K562 (cell line): ENCODE measurements at regions not wholly inside any gene's neighbourhood (a gene's known extent, or its start where the extent isn't known, plus 50 kb on each side); places are given as distances from the start of the nearest gene placed in this dataset.

Source experiments
- ATAC-seq: fragments of 200-7000 bp; cut with Tn5 transposase; 3 replicates; pipeline ENCODE4 v1.9.1; 2020; ENCODE audit warnings: moderate library complexity
- BruUV-seq: library from RNA; stranded (reverse); fragments of 400-500 nt; replicated peaks from 2 replicates; lab custom pipeline; 2021; lab: Mats Ljungman, UMichigan
- CTCF ChIA-PET: fragments of 300-600 bp; formaldehyde crosslinking; extraction: SDS; loops from one replicate; lab custom pipeline; 2021; ENCODE audit warnings: low intra/inter-chr PET ratio; lab: Yijun Ruan, JAX
- POLR2A ChIA-PET: fragments of 300-600, 350-650 bp; sonication (Branson Sonifier 250); formaldehyde crosslinking; extraction: SDS; loops from one replicate; lab custom pipeline; 2021; ENCODE audit warnings: antibody characterized with exemption, inconsistent platforms; lab: Yijun Ruan, JAX
- DNase-seq, 4 experiments: peaks; one replicate each; pipeline versions ENCODE4 v3.0.0 to v3.0.0-alpha.2; 2011 to 2018; ENCODE audit warnings: low spot score in 3 of 4, mixed read lengths in 3 of 4; ENCODE audit errors: extremely low read depth in 1 of 4
- FAIRE-seq: peaks from 2 replicates; lab custom pipeline; 2011; peaks lifted over from hg19 to GRCh38; lab: Jason Lieb, UNC
- H2AFZ ChIP-seq: 2 replicates; pipeline ENCODE4 v1.6.0; 2011; ENCODE audit warnings: low read depth, low read length, control low read depth, inconsistent platforms
- H3K27ac ChIP-seq: fragments of 200-600 bp; 3 replicates; pipeline ENCODE4 v1.8.0; 2011; ENCODE audit warnings: low read depth, mild to moderate bottlenecking, control low read depth, inconsistent platforms, low read length, moderate library complexity, mixed read lengths; ENCODE audit errors: extremely low read depth
- H3K27me3 ChIP-seq, 2 experiments: fragments of 300-600 bp in 1 of 2; 2 replicates in 1 of 2; 3 replicates in 1 of 2; pipeline versions ENCODE4 v1.6.0 to v1.8.0; 2011; ENCODE audit warnings: inconsistent platforms in 2 of 2, low read length in 2 of 2, mild to moderate bottlenecking in 1 of 2, mixed read lengths in 1 of 2, moderate library complexity in 1 of 2; ENCODE audit not compliant: control insufficient read depth in 2 of 2, insufficient read depth in 2 of 2
- H3K36me3 ChIP-seq: fragments of 300-600 bp; 3 replicates; pipeline ENCODE4 v1.8.0; 2011; ENCODE audit warnings: mild to moderate bottlenecking, low read length, inconsistent platforms; ENCODE audit not compliant: control insufficient read depth, insufficient read depth
- H3K4me1 ChIP-seq, 2 experiments: fragments of 200-600 bp in 1 of 2; replicated peaks in 1 of 2; 2 replicates in 1 of 2; 3 replicates in 1 of 2; pipeline versions ENCODE4 v1.5.1 to v1.8.0; 2011; ENCODE audit warnings: inconsistent platforms in 2 of 2, low read length in 2 of 2, mild to moderate bottlenecking in 1 of 2, mixed read lengths in 1 of 2, moderate library complexity in 1 of 2; ENCODE audit not compliant: control insufficient read depth in 2 of 2, insufficient read depth in 2 of 2
- H3K4me2 ChIP-seq: 2 replicates; pipeline ENCODE4 v1.6.1; 2011; ENCODE audit warnings: low read length, control low read depth, inconsistent platforms, mixed read lengths; ENCODE audit not compliant: insufficient read depth
- H3K4me3 ChIP-seq: fragments of 200-600 bp; sonication (generic), shearing (Covaris generic); 2 replicates; pipeline ENCODE4 v1.5.1; 2016; ENCODE audit warnings: control low read depth, inconsistent platforms
- H3K79me2 ChIP-seq: fragments of 200-600 bp; 3 replicates; pipeline ENCODE4 v1.8.0; 2011; ENCODE audit warnings: low read length, inconsistent platforms; ENCODE audit not compliant: control insufficient read depth, insufficient read depth
- H3K9ac ChIP-seq, 2 experiments: 2 replicates each; pipeline versions ENCODE4 v1.6.0 to v1.6.1; 2011; ENCODE audit warnings: low read depth in 2 of 2, low read length in 2 of 2, control low read depth in 1 of 2, inconsistent platforms in 1 of 2, mild to moderate bottlenecking in 1 of 2, mixed read lengths in 1 of 2; ENCODE audit not compliant: insufficient read depth in 1 of 2
- H3K9me1 ChIP-seq: one replicate; pipeline ENCODE4 v1.6.0; 2011; ENCODE audit warnings: inconsistent platforms, mild to moderate bottlenecking, low read length, moderate library complexity; ENCODE audit not compliant: control insufficient read depth, insufficient read depth
- H3K9me3 ChIP-seq: replicated peaks from 2 replicates; pipeline ENCODE4 v1.5.1; 2011; ENCODE audit warnings: low read depth, low read length, inconsistent platforms; ENCODE audit not compliant: control insufficient read depth, insufficient read depth
- H4K20me1 ChIP-seq: replicated peaks from 2 replicates; pipeline ENCODE4 v1.6.1; 2011; ENCODE audit warnings: low read length, inconsistent platforms, mixed read lengths; ENCODE audit not compliant: control insufficient read depth, insufficient read depth
- DPF2 ChIP-seq: fragments of 450-650 bp; IDR thresholded peaks from 2 replicates; pipeline ENCODE4 v1.6.1; 2016
- WGBS: fragments of 100-300 bp; shearing (Covaris generic); methylation state at CpG from one replicate; pipeline ENCODE4 v1.1.6; 2016; ENCODE audit warnings: low coverage, mixed read lengths; ENCODE audit not compliant: insufficient coverage; ENCODE audit errors: missing lambda C conversion rate; 5-methylcytosine and 5-hydroxymethylcytosine counted together
- in situ Hi-C: fragments of 300-500 bp; cut with MboI; formaldehyde crosslinking; loops from 4 replicates; pipeline ENCODE4 v1.15.0; 2018; ENCODE audit warnings: inconsistent platforms, mixed read lengths
- intact Hi-C: fragments of 100-400 bp; cut with micrococcal nuclease; formaldehyde crosslinking; loops from 2 replicates; pipeline ENCODE4 v1.14.2; 2022
- TF ChIP-seq, protein P1 (sequence below), 2 experiments: IDR thresholded peaks in 1 of 2; conservative IDR thresholded peaks in 1 of 2; 2 replicates each; pipeline ENCODE4 v1.6.1; 2016; ENCODE audit warnings: low read depth in 2 of 2, mild to moderate bottlenecking in 1 of 2, missing compliant biosample characterization in 1 of 2, missing genetic modification characterization in 1 of 2, moderate library complexity in 1 of 2
- TF ChIP-seq, protein P2 (sequence below): fragments of 450-650 bp; formaldehyde crosslinking; conservative IDR thresholded peaks from 2 replicates; pipeline ENCODE4 v1.4.0; 2022; ENCODE audit warnings: mild to moderate bottlenecking, missing genetic modification characterization
- TF ChIP-seq, protein P3 (sequence below): fragments of 250-450 bp; sonication (Bioruptor Pico); IDR thresholded peaks from 2 replicates; pipeline ENCODE4 v1.8.0; 2021; ENCODE audit warnings: moderate library complexity, mild to moderate bottlenecking, inconsistent platforms

DNA sequence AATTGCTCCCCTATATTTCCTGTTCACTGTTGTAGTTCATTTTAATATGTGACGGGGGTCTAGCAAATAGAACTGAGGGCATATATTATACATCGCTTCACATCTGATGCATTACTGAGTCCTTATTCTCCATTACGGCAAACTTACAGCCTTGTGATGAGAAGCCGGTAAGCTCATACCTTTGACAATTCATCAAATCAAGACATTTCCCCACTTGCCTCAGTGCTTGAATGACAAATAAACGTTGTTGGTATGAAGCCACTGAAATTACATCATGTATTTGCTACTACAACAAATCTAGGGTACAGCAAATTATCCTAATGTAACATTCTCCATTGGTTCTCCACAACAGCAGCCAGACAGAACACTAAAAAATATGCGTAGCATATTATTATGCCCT lies 1999.8 kb downstream of the LRRC4C start:
- H4K20me1 ChIP-seq, result no peaks in the 10 kb centered on the region
- TF ChIP-seq, protein P1, sequence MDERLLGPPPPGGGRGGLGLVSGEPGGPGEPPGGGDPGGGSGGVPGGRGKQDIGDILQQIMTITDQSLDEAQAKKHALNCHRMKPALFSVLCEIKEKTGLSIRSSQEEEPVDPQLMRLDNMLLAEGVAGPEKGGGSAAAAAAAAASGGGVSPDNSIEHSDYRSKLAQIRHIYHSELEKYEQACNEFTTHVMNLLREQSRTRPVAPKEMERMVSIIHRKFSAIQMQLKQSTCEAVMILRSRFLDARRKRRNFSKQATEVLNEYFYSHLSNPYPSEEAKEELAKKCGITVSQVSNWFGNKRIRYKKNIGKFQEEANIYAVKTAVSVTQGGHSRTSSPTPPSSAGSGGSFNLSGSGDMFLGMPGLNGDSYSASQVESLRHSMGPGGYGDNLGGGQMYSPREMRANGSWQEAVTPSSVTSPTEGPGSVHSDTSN (CRISPR knock-in tag; IDR thresholded peaks at IDR 0.05; ENCODE audit: low read depth), result no peak
- TF ChIP-seq, protein P1 (tag; conservative IDR thresholded peaks at IDR 0.05; ENCODE audit: low read depth), result no peak
- TF ChIP-seq DPF2, result no peak
- TF ChIP-seq, protein P2, sequence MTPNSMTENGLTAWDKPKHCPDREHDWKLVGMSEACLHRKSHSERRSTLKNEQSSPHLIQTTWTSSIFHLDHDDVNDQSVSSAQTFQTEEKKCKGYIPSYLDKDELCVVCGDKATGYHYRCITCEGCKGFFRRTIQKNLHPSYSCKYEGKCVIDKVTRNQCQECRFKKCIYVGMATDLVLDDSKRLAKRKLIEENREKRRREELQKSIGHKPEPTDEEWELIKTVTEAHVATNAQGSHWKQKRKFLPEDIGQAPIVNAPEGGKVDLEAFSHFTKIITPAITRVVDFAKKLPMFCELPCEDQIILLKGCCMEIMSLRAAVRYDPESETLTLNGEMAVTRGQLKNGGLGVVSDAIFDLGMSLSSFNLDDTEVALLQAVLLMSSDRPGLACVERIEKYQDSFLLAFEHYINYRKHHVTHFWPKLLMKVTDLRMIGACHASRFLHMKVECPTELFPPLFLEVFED (CRISPR knock-in tag), result no peak
- TF ChIP-seq, protein P3, sequence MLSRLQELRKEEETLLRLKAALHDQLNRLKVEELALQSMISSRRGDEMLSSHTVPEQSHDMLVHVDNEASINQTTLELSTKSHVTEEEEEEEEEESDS (CRISPR knock-in tag), result no peak
- TF ChIP-seq, all 486 proteins: peak for 0
- CTCF ChIA-PET, result no interaction called here
- Histone ChIP-seq H2AFZ (no peak overlapping the region), H3K4me2 (no peak overlapping the region), H3K27ac (no peak overlapping the region), H3K4me1 (no peaks in the 10 kb centered on the region), H3K4me3 (no peak overlapping the region), H3K36me3 (no peaks in the 10 kb centered on the region), H3K9ac (no peak overlapping the region), H3K9me1 (no peaks in the 10 kb centered on the region), H3K79me2 (no peaks in the 10 kb centered on the region), H3K9me3 (no peaks in the 10 kb centered on the region), H3K27me3 (no peaks in the 10 kb centered on the region)
- no TSS peak for BruUV-seq
- ATAC-seq, result no peak
- FAIRE-seq, result no peak
- intact Hi-C loops (no loop called here), in situ Hi-C loops (no loop called here)
- no peak for DNase-seq
- 2% methylated on average over 6 of the region's 6 CpGs for WGBS
- POLR2A ChIA-PET, result no interaction called here
